Endothelial cell of umbilical vein (primary cell): ENCODE measurements at regions not wholly inside any gene's neighbourhood (a gene's known extent, or its start where the extent isn't known, plus 50 kb on each side); places are given as distances from the start of the nearest gene placed in this dataset.

Source experiments
- BruUV-seq: library from RNA; stranded (reverse); fragments of 400-500 nt; replicated peaks from 2 replicates; lab custom pipeline; 2021; lab: Mats Ljungman, UMichigan
- CTCF ChIA-PET: fragments of 300-600, 350-600 bp; sonication (Branson Sonifier 250); formaldehyde crosslinking; loops from one replicate; lab custom pipeline; 2021; ENCODE audit warnings: antibody characterized with exemption, inconsistent platforms; lab: Charles Lee
- POLR2A ChIA-PET: fragments of 300-600, 350-600 bp; sonication (Branson Sonifier 250); formaldehyde crosslinking; loops from one replicate; lab custom pipeline; 2021; ENCODE audit warnings: antibody characterized with exemption, inconsistent platforms; lab: Charles Lee
- DNase-seq: peaks from one replicate; pipeline ENCODE4 v3.0.0-alpha.2; 2011; ENCODE audit warnings: low read depth, low spot score
- FAIRE-seq: peaks from 2 replicates; lab custom pipeline; 2011; peaks lifted over from hg19 to GRCh38; lab: Jason Lieb, UNC
- H2AFZ ChIP-seq: 2 replicates; pipeline ENCODE4 v1.6.0; 2012; ENCODE audit warnings: low read depth, low read length, control low read depth, inconsistent platforms
- H3K27ac ChIP-seq: 2 replicates; pipeline ENCODE4 v1.5.1; 2011; ENCODE audit warnings: low read depth, mild to moderate bottlenecking, control low read depth, low read length, moderate library complexity; ENCODE audit not compliant: insufficient read depth
- H3K27me3 ChIP-seq, 2 experiments: 2 replicates each; pipeline versions ENCODE4 v1.6.0 to v1.6.1; 2011; ENCODE audit warnings: low read length in 2 of 2, mixed read lengths in 1 of 2; ENCODE audit not compliant: control insufficient read depth in 2 of 2, insufficient read depth in 2 of 2
- H3K36me3 ChIP-seq, 2 experiments: 2 replicates in 1 of 2; 3 replicates in 1 of 2; pipeline ENCODE4 v1.5.1; 2011; ENCODE audit warnings: low read length in 2 of 2, mild to moderate bottlenecking in 1 of 2, moderate library complexity in 1 of 2; ENCODE audit not compliant: control insufficient read depth in 2 of 2, insufficient read depth in 2 of 2; ENCODE audit errors: extremely low read depth in 1 of 2
- H3K4me1 ChIP-seq: 3 replicates; pipeline ENCODE4 v1.5.1; 2011; ENCODE audit warnings: mild to moderate bottlenecking, low read length; ENCODE audit not compliant: control insufficient read depth, insufficient read depth; ENCODE audit errors: extremely low read depth
- H3K4me2 ChIP-seq: 2 replicates; pipeline ENCODE4 v1.6.1; 2011; ENCODE audit warnings: low read length, control low read depth, mixed read lengths; ENCODE audit not compliant: insufficient read depth
- H3K4me3 ChIP-seq, 3 experiments: fragments of 200-600 bp in 1 of 3; sonication (generic), shearing (Covaris generic) in 1 of 3; replicated peaks in 1 of 3; 2 replicates each; pipeline ENCODE4 v1.5.1; 2011 to 2016; ENCODE audit warnings: control low read depth in 3 of 3, low read length in 3 of 3, mild to moderate bottlenecking in 2 of 3, inconsistent platforms in 1 of 3, low read depth in 1 of 3, moderate library complexity in 1 of 3; ENCODE audit not compliant: insufficient read depth in 1 of 3
- H3K79me2 ChIP-seq: 2 replicates; pipeline ENCODE4 v1.6.0; 2012; ENCODE audit warnings: low read length, inconsistent platforms; ENCODE audit not compliant: control insufficient read depth, insufficient read depth
- H3K9ac ChIP-seq: replicated peaks from 2 replicates; pipeline ENCODE3; 2011; ENCODE audit warnings: low read length, control low read depth; ENCODE audit not compliant: insufficient read depth; ENCODE audit errors: extremely low read depth
- H3K9me1 ChIP-seq: replicated peaks from 3 replicates; pipeline ENCODE4 v1.6.0; 2011; ENCODE audit warnings: mild to moderate bottlenecking, low read length; ENCODE audit not compliant: control insufficient read depth, insufficient read depth; ENCODE audit errors: extremely low read depth
- H3K9me3 ChIP-seq: replicated peaks from 2 replicates; pipeline ENCODE4 v1.5.1; 2012; ENCODE audit warnings: low read length, inconsistent platforms; ENCODE audit not compliant: control insufficient read depth, insufficient read depth
- H4K20me1 ChIP-seq: replicated peaks from 2 replicates; pipeline ENCODE3; 2011; ENCODE audit warnings: mild to moderate bottlenecking, low read length; ENCODE audit not compliant: control insufficient read depth, insufficient read depth; ENCODE audit errors: extremely low read depth
- EZH2 ChIP-seq: IDR thresholded peaks from 2 replicates; pipeline ENCODE4 v1.6.1; 2012; ENCODE audit warnings: borderline replicate concordance, low read depth, mild to moderate bottlenecking, moderate library complexity, low read length, inconsistent platforms; ENCODE audit not compliant: severe bottlenecking
- FOS ChIP-seq: IDR thresholded peaks from 2 replicates; pipeline ENCODE4 v1.6.1; 2011; ENCODE audit warnings: mild to moderate bottlenecking, low read length, moderate library complexity, borderline replicate concordance; ENCODE audit not compliant: insufficient read depth
- JUN ChIP-seq: IDR thresholded peaks from 2 replicates; pipeline ENCODE4 v1.6.1; 2011; ENCODE audit warnings: borderline replicate concordance, low read depth; ENCODE audit not compliant: insufficient read length, insufficient read depth
- MYC ChIP-seq: IDR thresholded peaks from one replicate; pipeline ENCODE4 v1.6.1; 2011; ENCODE audit warnings: mild to moderate bottlenecking, low read depth, low read length
- POLR2A ChIP-seq: IDR thresholded peaks from 2 replicates; pipeline ENCODE4 v1.6.1; 2012; ENCODE audit warnings: low read depth, mild to moderate bottlenecking, control low read depth, low read length
- POLR2AphosphoS5 ChIP-seq: IDR thresholded peaks from 2 replicates; pipeline ENCODE4 v1.6.1; 2012; ENCODE audit warnings: low read depth, mild to moderate bottlenecking, control low read depth, low read length, moderate library complexity; ENCODE audit not compliant: insufficient read depth
- dilution Hi-C: fragments of 300-500 bp; cut with MboI; formaldehyde crosslinking; loops from one replicate; pipeline ENCODE4 v1.15.0; 2019; ENCODE audit warnings: low sequenced_read_pairs; ENCODE audit not compliant: extremely low pct_ligation_motif_present
- intact Hi-C: fragments of 100-400 bp; cut with micrococcal nuclease; formaldehyde crosslinking; loops from one replicate; pipeline ENCODE4 v1.10.0; 2022
- TF ChIP-seq, protein P1 (sequence below): IDR thresholded peaks from 2 replicates; pipeline ENCODE4 v1.6.1; 2011; ENCODE audit not compliant: insufficient read depth, insufficient read length

DNA sequence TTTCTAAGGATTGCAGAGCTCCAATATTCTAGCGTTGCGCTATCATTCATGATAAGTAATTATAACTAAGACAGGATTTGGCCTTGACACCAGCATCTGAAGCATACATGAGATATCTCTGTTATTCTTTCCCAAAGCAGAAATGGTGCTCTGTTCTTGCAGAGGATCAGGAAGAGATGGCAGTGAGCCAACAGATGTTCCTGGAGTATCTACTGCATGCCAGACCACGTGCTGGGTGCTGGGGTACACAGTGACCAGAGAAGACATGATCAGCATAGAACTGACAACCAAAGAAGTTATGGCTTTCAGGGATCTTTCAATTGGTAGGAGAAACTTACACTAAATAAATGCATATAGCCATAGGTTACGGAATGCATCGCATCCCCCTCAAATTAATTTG lies 63.7 kb upstream of the PLXNA4 start:
- H3K4me2 ChIP-seq: no peak overlapping the region
- POLR2A ChIA-PET: no interaction called here
- no peak for FAIRE-seq

DNA sequence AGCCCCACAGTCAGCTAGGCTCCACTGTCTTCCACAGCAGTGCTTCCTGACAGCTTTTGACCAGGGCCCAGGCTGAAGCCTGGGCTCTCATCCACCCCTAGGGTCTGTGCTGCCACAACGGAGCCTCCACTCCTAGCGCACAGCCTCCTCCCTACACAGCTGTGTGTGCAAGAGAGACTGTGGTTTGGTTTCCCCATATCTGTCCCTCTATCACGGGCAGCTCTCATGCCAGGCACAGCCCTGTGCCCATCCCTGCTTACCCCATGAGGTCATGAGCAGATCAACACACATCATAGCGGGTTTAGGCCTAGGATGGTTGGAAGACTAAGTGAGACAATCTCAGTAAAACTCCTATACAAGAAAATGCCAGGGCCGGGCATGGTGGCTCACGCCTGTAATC lies 61.7 kb upstream of the PLXNA4 start:
- no TSS peak for BruUV-seq
- DNase-seq (no peak), FAIRE-seq (no peak)
- Histone ChIP-seq H3K27ac (no peak overlapping the region), H3K9me3 (no peaks in the 10 kb centered on the region), H3K36me3 (no peaks in the 10 kb centered on the region), H3K4me1 (no peaks in the 10 kb centered on the region), H3K4me3 (no peak overlapping the region), H3K9me1 (no peaks in the 10 kb centered on the region), H3K27me3 (peaks cover 2 to 14% of the 10 kb centered on the region in 2 experiments), H4K20me1 (no peaks in the 10 kb centered on the region), H2AFZ (no peak overlapping the region), H3K9ac (no peak overlapping the region), H3K4me2 (no peak overlapping the region), H3K79me2 (no peaks in the 10 kb centered on the region)
- dilution Hi-C loops (no loop called here), intact Hi-C loops (no loop called here)
- no peak for TF ChIP-seq POLR2AphosphoS5
- TF ChIP-seq JUN: no peak
- TF ChIP-seq FOS: no peak
- no peak for TF ChIP-seq POLR2A
- POLR2A ChIA-PET: no interaction called here
- CTCF ChIA-PET: interaction anchor here (1.2 kb wide), 1 partner anchor 11 kb away, joined by 3 read pairs; no protein-coding TSS in a partner anchor

More for the DNA sequence above, 63.7 kb upstream of the PLXNA4 start:
- DNase-seq: no peak
- no peak overlapping the region for H3K27ac ChIP-seq
- TF ChIP-seq POLR2AphosphoS5: no peak
- TF ChIP-seq, protein P1, sequence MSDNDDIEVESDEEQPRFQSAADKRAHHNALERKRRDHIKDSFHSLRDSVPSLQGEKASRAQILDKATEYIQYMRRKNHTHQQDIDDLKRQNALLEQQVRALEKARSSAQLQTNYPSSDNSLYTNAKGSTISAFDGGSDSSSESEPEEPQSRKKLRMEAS: no peak
- TF ChIP-seq EZH2: no peak
- no peak for TF ChIP-seq JUN
- TF ChIP-seq POLR2A: no peak
- TF ChIP-seq MYC: no peak
- no peaks in the 10 kb centered on the region for H3K4me1 ChIP-seq
- no peaks in the 10 kb centered on the region for H3K9me3 ChIP-seq
- no peaks in the 10 kb centered on the region for H3K79me2 ChIP-seq
- H3K4me3 ChIP-seq: no peak overlapping the region
- peaks cover 2 to 15% of the 10 kb centered on the region in 2 experiments for H3K27me3 ChIP-seq
- BruUV-seq: no TSS peak
- intact Hi-C loops: no loop called here
- no peaks in the 10 kb centered on the region for H3K9me1 ChIP-seq
- no peaks in the 10 kb centered on the region for H4K20me1 ChIP-seq
- H3K9ac ChIP-seq: no peak overlapping the region
- H3K36me3 ChIP-seq: no peaks in the 10 kb centered on the region
- CTCF ChIA-PET: no interaction called here
- H2AFZ ChIP-seq: no peak overlapping the region
- dilution Hi-C loops: no loop called here
